GM12878 (cell line): ENCODE measurements at regions not wholly inside any gene's neighbourhood (a gene's known extent, or its start where the extent isn't known, plus 50 kb on each side); places are given as distances from the start of the nearest gene placed in this dataset.

Source experiments
- DPF2 ChIP-seq: fragments of 450-650 bp; IDR thresholded peaks from 2 replicates; pipeline ENCODE4 v1.6.1; 2017; ENCODE audit warnings: mild to moderate bottlenecking
- EP300 ChIP-seq, 2 experiments: fragments of 150-350 bp in 1 of 2; IDR thresholded peaks; 2 replicates each; pipeline ENCODE4 v1.6.1; 2011 to 2012; ENCODE audit warnings: low read depth in 2 of 2, low read length in 2 of 2, borderline replicate concordance in 1 of 2, improper control_type of control experiment in 1 of 2, inconsistent platforms in 1 of 2; ENCODE audit not compliant: control insufficient read depth in 1 of 2
- POLR2A ChIP-seq: IDR thresholded peaks from 2 replicates; pipeline ENCODE4 v1.6.1; 2011; ENCODE audit warnings: low read depth, mild to moderate bottlenecking, low read length
- POLR2AphosphoS5 ChIP-seq: IDR thresholded peaks from 2 replicates; pipeline ENCODE4 v1.6.1; 2011; ENCODE audit warnings: mild to moderate bottlenecking, low read length, inconsistent platforms
- ZNF24 ChIP-seq: fragments of 450-650 bp; IDR thresholded peaks from 2 replicates; pipeline ENCODE4 v1.6.1; 2017; ENCODE audit warnings: antibody characterized with exemption, mild to moderate bottlenecking
- TF ChIP-seq, protein P1 (sequence below), 3 experiments: IDR thresholded peaks in 2 of 3; conservative IDR thresholded peaks in 1 of 3; 2 replicates each; pipeline ENCODE4 v1.5.1; 2011; ENCODE audit warnings: low read depth in 3 of 3, low read length in 3 of 3, mild to moderate bottlenecking in 3 of 3, control low read depth in 2 of 3, moderate library complexity in 2 of 3, inconsistent platforms in 1 of 3, mixed read lengths in 1 of 3; ENCODE audit not compliant: control insufficient read depth in 2 of 3, insufficient read depth in 1 of 3; ENCODE audit errors: extremely low read depth in 1 of 3

DNA sequence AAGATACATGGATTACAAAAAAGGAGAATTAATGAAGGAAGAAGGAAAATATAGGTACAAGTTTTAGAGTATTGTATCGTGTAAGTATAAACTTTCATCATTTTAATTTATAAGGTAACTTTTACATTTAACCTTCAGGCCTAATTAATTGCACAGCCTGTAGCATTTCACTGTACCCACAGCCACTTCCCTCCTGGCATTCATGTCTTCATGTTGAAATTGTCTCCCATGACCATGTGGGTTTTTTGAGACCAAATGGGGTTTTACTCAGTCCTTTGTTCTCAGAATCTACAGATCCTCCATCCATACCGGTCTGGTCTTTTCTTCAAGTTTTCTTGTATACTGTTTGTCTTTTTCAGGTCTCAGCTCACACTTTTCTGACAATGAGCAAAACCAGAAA lies 194.3 kb upstream of the CLNK start:
- TF ChIP-seq EP300 (IDR thresholded peaks at IDR 0.05; ENCODE audit: borderline replicate concordance in 1 of 2, control insufficient read depth in 1 of 2, low read depth in 2 of 2, low read length in 2 of 2): no peak
- TF ChIP-seq POLR2AphosphoS5: no peak
- TF ChIP-seq POLR2A: no peak
- no peak for TF ChIP-seq DPF2
- TF ChIP-seq, protein P1, sequence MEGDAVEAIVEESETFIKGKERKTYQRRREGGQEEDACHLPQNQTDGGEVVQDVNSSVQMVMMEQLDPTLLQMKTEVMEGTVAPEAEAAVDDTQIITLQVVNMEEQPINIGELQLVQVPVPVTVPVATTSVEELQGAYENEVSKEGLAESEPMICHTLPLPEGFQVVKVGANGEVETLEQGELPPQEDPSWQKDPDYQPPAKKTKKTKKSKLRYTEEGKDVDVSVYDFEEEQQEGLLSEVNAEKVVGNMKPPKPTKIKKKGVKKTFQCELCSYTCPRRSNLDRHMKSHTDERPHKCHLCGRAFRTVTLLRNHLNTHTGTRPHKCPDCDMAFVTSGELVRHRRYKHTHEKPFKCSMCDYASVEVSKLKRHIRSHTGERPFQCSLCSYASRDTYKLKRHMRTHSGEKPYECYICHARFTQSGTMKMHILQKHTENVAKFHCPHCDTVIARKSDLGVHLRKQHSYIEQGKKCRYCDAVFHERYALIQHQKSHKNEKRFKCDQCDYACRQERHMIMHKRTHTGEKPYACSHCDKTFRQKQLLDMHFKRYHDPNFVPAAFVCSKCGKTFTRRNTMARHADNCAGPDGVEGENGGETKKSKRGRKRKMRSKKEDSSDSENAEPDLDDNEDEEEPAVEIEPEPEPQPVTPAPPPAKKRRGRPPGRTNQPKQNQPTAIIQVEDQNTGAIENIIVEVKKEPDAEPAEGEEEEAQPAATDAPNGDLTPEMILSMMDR (IDR thresholded peaks at IDR 0.05 in 2 of 3, conservative IDR thresholded peaks at IDR 0.05 in 1 of 3; ENCODE audit: control insufficient read depth in 2 of 3, extremely low read depth in 1 of 3, insufficient read depth in 1 of 3, low read depth in 3 of 3, low read length in 3 of 3): no peak
- TF ChIP-seq ZNF24: no peak
